ENCODE measurements at regions not wholly inside any gene's neighbourhood (a gene's known extent, or its start where the extent isn't known, plus 50 kb on each side); places are given as distances from the start of the nearest gene placed in this dataset.

GRCh38 chr7:85614684-85615083 is 427.8 kb upstream of the SEMA3D start:
- ChIA-PET CTCF (interaction anchor here (1.3 kb wide), 1 partner anchor 8 kb away, joined by 3 read pairs; no protein-coding TSS in a partner anchor), POLR2A (no interaction called here)
- no peak for DNase-seq (ENCODE audit: extremely low spot score)
- no peak for TF ChIP-seq CTCF (IDR thresholded peaks at IDR 0.05; ENCODE audit: control extremely low read depth, extremely low read depth, low read depth, missing control alignments)

- TF ChIP-seq CTCF (IDR thresholded peaks at IDR 0.05; ENCODE audit: control extremely low read depth, extremely low read depth, low read depth, missing control alignments), result no peak
- POLR2A ChIA-PET, result no interaction called here
- CTCF ChIA-PET, result no interaction called here
- no peak for DNase-seq (ENCODE audit: extremely low spot score)
Observed at GRCh38 chr7:85612514-85612913, 425.7 kb upstream of the SEMA3D start.

- TF ChIP-seq CTCF (IDR thresholded peaks at IDR 0.05; ENCODE audit: control extremely low read depth, extremely low read depth, low read depth, missing control alignments), result no peak
- POLR2A ChIA-PET, result no interaction called here
- DNase-seq (ENCODE audit: extremely low spot score), result no peak
- CTCF ChIA-PET, result no interaction called here
Observed at GRCh38 chr7:85608804-85609203, 421.9 kb upstream of the SEMA3D start.

- ChIA-PET POLR2A (no interaction called here), CTCF (no interaction called here)
- TF ChIP-seq CTCF (IDR thresholded peaks at IDR 0.05; ENCODE audit: control extremely low read depth, extremely low read depth, low read depth, missing control alignments), result no peak
- no peak for DNase-seq (ENCODE audit: extremely low spot score)
Observed at GRCh38 chr7:85602196-85602595, 415.3 kb upstream of the SEMA3D start.

- ChIA-PET POLR2A (no interaction called here), CTCF (no interaction called here)
- no peak for TF ChIP-seq CTCF (IDR thresholded peaks at IDR 0.05; ENCODE audit: control extremely low read depth, extremely low read depth, low read depth, missing control alignments)
- no peak for DNase-seq (ENCODE audit: extremely low spot score)
Observed at GRCh38 chr7:85600395-85600794, 413.5 kb upstream of the SEMA3D start.

GRCh38 chr7:85596827-85597226 is 410.0 kb upstream of the SEMA3D start:
- DNase-seq (ENCODE audit: extremely low spot score), result no peak
- TF ChIP-seq CTCF (IDR thresholded peaks at IDR 0.05; ENCODE audit: control extremely low read depth, extremely low read depth, low read depth, missing control alignments), result no peak
- POLR2A ChIA-PET, result no interaction called here
- CTCF ChIA-PET, result no interaction called here

GRCh38 chr7:85595750-85596178 is 408.9 kb upstream of the SEMA3D start:
- CTCF ChIA-PET, result interaction anchor here (1.6 kb wide), 1 partner anchor 13 kb away, joined by 3 read pairs; no protein-coding TSS in a partner anchor
- TF ChIP-seq CTCF (IDR thresholded peaks at IDR 0.05; ENCODE audit: control extremely low read depth, extremely low read depth, low read depth, missing control alignments), result no peak
- POLR2A ChIA-PET, result no interaction called here
- DNase-seq (ENCODE audit: extremely low spot score), result no peak

All from GM10248 (cell line).